Erythroblast (primary cell): ENCODE measurements at regions not wholly inside any gene's neighbourhood (a gene's known extent, or its start where the extent isn't known, plus 50 kb on each side); places are given as distances from the start of the nearest gene placed in this dataset.
"Not testable (repeated sequence)": the region's sequence is repeated elsewhere in the genome, so short reads cannot be mapped to it uniquely, and the experiment has no call there.

Experiments
- DNase-seq, 2 experiments: peaks; one replicate each; lab custom pipeline; 2025; lab: John Stamatoyannopoulos, UW
- GATA1 ChIP-seq: IDR thresholded peaks from 2 replicates; pipeline ENCODE4 v1.6.1; 2011; ENCODE audit warnings: low read depth, mild to moderate bottlenecking, control low read depth, low read length, moderate library complexity
- POLR2A ChIP-seq: IDR thresholded peaks from 2 replicates; pipeline ENCODE4 v1.6.1; 2011; ENCODE audit warnings: mild to moderate bottlenecking, low read length

DNA sequence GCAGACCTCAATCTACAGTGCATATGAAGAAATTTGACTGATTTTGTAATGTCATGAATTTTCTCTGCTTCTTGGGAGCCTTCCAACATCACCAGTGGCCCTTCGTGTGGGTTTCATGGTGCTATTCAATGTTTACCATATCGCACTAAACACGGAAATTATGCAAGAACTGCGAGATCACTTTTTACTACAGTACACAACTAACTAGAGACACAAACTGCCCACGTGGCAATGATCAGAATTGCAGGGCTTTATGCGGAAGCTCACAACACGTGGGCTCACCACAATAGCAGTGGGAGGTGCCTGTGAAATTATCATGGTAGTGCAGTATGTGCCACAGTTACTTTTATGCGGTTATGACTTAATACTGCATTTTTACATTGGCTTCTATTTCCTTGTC, 449.7 kb upstream of the KLF6 start:
- DNase-seq, result no peak
- TF ChIP-seq GATA1 (no peak), POLR2A (no peak)

GRCh38 chr10:4231439-4231838, 446.4 kb upstream of the KLF6 start:
- no peak for TF ChIP-seq POLR2A
- DNase-seq, result no peak

DNA sequence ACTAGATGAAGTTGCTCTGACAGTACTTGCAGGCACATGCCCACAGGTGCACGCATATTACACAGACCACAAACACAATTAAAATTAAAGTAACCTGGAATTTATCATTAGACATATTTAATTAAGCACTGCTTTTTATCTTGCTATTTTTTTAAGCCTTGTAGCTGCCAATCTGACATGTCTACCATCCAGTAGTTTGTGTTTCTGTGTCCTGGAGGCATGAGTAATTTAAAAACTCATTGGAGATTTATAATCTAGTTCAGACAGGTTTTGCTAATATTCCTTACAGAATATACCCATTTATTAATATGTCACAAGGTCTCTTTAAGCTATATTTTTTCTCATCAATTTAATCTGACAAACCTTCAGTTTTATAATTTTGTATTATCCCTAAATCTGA, 445.0 kb upstream of the KLF6 start:
- no peak for DNase-seq
- no peak for TF ChIP-seq GATA1
- no peak for TF ChIP-seq POLR2A

DNA sequence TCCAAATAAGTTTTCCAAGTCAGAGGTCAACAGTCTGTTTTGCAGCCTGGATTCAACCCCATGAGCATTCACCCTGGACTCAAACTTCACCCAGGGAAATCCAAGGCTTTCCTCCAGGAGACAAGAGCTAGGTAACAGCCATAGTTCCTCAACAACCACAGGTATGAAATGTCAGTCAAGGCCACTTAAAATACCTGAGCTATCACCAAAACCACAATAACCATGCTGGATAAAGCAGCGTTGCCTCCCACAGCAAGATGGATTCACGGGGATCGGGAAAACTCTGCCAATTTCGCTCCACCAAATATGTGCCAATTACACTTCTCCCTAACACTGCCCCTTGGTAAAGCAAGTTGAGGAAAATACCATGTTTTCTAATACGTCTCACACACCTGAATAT, 444.1 kb upstream of the KLF6 start:
- TF ChIP-seq GATA1 (no peak), POLR2A (no peak)
- DNase-seq, result no peak

- DNase-seq, result no peak
- TF ChIP-seq POLR2A (no peak), GATA1 (no peak)
Observed at GRCh38 chr10:4227586-4227985, 442.6 kb upstream of the KLF6 start.

DNA sequence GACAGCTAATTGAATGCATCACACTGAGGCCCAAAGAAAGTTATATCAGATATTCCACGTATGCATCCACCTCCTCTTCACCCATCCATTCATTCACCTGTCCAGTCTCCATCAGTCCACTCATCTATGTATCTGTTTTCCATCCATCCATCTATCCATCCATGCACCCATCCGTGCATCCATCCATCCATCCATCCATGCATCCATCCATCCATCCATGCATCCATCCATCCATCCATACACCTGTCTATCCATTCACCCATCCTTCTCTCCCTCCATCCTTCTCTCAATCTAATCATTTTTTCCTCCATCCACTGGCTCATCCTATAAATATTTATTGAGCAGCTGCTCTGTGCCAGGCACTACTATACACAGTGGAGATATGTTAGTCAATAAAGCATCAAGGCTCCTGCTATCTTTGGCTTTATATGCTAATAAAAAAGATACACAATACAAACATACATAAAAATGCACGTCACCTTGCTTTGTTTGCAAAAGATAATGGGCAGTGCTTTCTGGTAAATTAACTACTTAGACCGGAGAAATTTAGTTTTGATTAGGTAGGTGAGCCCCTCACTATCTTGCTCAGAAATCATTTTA, 442.0 kb upstream of the KLF6 start:
- TF ChIP-seq GATA1 (no peak), POLR2A (no peak)
- DNase-seq, result no peak

DNA sequence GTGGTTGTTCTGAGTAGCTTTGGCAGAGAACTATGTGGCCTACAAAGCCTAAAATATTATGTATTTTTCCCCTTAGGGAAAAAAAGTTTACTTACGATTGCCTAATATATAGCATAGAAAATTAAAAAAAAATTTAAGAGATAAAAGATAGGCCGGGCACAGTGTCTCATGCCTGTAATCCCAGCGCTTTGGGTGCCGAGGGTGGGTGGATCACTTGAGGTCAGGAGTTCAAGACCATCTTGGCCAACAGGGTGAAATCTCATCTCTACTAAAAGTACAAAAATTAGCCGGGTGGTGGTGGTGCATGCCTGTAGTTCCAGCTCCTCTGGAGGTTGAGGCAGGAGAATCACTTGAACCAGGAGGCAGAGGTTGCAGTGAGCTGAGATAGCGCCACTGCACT, 439.2 kb upstream of the KLF6 start:
- TF ChIP-seq POLR2A (no peak), GATA1 (no peak)
- no peak for DNase-seq

GRCh38 chr10:4221310-4221709, 436.3 kb upstream of the KLF6 start:
- not testable (repeated sequence) for DNase-seq

DNA sequence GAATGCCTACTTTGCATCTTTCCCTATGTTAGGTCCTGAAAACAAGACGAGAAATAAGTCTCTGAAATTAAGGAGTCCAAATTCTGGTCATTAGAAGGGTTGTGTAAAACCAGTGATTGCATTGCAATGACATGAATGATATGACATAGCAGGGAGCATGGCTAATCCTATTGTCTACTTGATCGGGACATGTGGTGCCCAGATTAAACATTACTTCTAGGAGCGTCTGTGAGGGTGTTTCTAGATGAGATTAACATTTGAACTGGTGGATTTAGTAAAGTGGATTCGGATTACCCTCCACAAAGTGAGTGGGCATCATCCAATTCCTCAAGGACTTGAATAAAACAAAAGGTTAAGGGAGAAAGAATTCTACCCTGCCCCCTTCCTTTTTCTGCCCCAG, 434.9 kb upstream of the KLF6 start:
- no peak for DNase-seq

GRCh38 chr10:4217653-4218052, 432.6 kb upstream of the KLF6 start:
- DNase-seq, result no peak
- TF ChIP-seq GATA1 (no peak), POLR2A (no peak)

More for the DNA sequence above, 434.9 kb upstream of the KLF6 start:
- TF ChIP-seq POLR2A (no peak), GATA1 (no peak)

DNA sequence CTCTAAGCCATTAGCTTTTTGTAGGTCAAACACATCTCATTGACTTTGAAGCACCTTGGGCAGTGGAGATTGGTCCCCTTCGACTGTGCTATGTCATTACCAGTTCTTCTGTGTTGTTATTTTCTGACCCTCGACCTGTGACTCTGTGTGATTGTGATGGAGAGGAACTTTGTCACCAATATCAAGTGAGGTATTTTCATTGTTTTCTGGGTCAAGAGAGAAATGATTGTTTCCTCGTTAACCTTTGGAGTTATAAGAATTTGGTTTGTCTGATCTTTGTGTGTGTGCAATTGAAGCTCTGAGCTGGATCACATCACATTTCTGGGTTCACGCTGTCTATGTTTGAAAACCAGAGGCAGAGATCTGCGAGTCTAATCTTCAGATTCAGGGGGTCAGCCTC, 432.2 kb upstream of the KLF6 start:
- no peak for DNase-seq
- TF ChIP-seq POLR2A (no peak), GATA1 (no peak)

DNA sequence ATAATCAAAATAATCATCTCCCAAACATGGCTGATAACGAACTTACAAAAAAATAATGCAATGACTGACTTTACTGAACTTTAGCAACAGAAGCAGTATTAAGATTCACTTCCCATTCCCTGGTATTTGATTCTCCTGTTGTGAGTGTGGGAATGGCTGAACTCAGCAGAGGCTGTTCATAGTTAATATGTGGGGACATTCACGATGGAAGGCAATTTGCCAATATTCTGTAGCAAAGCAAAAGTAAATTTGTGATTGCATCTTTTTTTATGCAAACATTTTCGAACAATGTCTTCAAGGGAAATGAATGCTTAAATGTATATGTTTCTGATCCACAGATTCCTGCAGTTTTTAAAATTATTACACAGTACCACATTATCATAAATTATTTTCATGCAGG, 431.7 kb upstream of the KLF6 start:
- DNase-seq, result no peak
- no peak for TF ChIP-seq GATA1
- TF ChIP-seq POLR2A, result no peak

- no peak for DNase-seq
- no peak for TF ChIP-seq POLR2A
- no peak for TF ChIP-seq GATA1
Observed at GRCh38 chr10:4215963-4216575, 431.1 kb upstream of the KLF6 start.

DNA sequence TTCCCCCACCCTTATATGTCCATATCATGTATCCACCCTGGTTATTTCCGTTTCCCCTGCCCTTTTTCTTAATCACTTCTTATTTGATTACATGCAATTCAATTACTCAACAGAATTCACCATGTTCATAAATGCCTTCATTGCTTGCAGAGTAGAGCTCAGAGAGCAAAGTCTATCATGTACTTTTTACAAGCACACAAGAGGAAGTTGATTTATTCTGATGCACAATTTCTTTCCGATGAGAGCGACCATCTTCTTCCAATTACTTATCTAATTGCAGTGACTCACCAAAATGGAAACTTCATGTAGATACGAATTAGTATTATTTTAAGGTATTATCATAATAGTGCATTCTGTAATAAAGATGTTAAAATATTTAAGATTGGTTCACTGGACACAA, 430.5 kb upstream of the KLF6 start:
- no peak for TF ChIP-seq GATA1
- TF ChIP-seq POLR2A, result no peak
- no peak for DNase-seq

DNA sequence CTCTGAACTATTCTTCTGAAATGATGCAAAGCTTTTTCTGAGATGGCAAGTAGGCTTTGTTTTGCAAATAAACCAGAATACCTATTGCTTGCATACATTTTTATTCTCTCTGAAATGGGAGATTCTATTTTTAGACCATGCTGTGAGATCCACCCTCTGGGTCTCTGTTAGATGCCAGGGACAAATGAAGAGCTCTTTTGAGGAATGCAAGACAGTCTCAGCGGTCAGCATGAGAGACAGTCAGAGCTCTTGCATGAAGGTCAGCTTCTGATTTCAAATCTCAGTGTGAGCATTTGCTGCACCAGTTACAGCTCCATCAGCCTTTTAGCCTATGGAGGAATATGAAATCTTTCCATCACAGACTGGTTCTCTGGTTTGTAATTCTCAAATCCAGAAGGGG, 429.9 kb upstream of the KLF6 start:
- no peak for DNase-seq
- TF ChIP-seq GATA1 (no peak), POLR2A (no peak)
